ENCODE measurements at regions not wholly inside any gene's neighbourhood (a gene's known extent, or its start where the extent isn't known, plus 50 kb on each side); places are given as distances from the start of the nearest gene placed in this dataset.
A peak's percentile ranks its signal among the peaks of the same experiment; 100 is the strongest.
"Not testable (repeated sequence)": the region's sequence is repeated elsewhere in the genome, so short reads cannot be mapped to it uniquely, and the experiment has no call there.

DNA sequence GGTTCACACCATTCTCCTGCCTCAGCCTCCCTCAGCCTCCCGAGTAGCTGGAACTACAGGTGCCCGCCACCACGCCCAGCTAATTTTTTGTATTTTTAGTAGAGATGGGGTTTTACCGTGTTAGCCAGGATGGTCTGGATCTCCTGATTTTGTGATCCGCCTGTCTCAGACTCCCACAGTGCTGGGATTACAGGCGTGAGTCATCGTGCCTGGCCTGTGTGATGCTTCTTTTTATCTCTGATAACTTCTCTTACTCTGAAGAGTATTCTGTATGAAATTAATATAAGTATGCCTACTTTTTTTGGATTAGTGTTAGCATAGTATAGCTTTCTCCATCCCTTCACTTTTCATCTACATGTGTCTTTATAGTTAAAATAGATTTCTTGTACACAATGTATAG lies 180.8 kb upstream of the GALNT15 start:
- not testable (repeated sequence) for DNase-seq

DNA sequence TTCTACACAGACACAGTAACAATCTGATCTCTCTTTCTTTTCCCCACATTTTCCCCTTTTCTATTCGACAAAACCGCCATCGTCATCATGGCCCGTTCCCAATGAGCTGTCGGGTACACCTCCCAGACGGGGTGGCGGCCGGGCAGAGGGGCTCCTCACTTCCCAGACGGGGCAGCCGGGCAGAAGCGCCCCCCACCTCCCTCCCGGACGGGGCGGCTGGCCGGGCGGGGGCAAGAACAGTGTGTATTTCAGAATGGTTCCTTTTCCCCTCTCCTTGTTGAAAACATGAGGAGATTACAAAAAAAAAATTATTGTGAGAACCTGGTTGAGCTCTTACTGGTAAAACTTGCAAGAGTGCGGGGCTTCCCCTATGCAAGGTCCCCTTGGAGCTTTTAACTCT lies 178.0 kb upstream of the GALNT15 start:
- DNase-seq: not testable (repeated sequence)

DNA sequence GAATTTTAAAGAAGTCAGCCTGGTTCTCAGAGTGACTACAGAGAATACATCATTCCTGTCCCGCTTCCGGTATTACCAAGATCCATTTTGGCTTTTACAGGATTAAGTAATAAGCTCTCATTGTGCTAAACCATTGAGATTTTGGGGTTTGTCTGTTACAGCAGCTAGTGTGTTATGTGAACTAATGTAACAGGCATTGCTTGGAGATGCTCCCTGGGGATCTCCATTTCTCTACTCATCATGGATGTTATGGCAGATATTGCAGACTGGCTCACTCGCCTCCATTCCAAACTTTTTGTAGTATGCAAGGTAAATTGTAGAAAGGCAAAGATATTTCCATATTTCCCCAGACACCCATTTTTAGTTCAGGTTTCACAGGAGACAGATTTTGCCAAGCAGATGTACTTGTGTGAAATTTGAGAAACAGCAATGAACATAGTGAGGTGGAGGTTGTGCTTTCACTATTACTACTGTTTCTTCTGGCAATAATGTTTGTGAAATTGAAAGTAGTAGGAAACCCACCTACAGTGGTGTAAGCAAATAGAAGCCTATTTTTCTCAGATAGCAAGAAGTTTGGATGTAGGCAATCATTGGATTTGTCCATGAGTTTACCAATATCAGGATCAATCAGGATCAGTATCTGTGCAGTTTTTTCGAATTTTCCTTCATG lies 177.1 kb upstream of the GALNT15 start:
- no peak for DNase-seq

DNA sequence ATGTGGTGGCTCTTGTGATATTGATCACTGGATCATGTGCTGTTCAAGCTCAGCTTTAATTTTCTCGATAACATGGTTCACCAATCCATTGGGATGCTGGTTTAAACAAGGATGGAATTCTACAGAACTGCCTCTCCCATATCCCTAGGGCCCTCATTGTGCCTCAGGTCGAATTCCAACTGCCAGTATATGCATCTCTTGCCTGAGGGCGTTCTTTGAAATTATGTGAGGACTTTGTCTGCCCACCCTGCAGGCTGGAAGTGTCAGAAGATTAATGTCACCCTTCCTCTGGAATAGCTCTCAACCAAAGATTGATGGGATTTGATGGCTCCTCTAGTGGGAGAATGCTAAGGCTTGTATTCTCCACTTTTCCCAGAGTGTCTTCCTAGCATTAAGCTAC lies 175.6 kb upstream of the GALNT15 start:
- DNase-seq: no peak

DNA sequence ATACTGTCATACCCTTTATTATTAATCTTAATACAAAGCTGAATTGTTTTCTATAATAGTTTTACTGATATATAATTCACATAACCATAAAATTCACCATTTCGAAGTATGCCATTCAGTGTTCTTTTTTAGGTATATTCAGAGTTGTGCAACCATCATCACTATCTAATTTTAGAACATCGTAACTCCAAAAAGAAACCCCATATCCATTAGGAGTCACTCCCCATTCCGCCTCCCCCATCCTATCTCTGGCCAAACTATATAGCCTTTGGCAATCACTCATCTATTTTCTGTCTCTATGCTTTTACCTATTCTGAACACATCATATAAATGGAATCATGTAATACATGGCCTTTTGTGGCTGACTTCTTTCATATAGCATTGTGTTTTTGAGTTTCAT lies 169.7 kb upstream of the GALNT15 start:
- no peak for DNase-seq

DNA sequence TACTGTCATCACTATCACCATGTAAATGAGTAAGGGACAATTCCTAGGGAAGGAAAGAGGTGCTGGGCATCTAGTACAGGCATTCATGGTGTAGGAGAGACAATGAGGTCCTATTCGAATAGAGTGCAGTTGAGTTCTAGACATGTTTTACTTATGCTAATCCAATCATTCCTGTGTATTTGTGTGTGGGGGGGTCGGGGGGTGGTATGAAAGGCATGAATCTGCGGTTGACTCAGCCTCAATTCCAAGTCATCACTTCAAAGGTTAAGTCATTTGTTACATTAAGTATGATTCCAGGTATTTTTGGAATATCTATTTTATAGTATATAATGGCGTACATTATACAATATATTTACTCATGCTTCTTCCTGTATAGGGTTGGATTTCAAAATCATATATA lies 163.1 kb upstream of the GALNT15 start:
- no peak for DNase-seq

DNA sequence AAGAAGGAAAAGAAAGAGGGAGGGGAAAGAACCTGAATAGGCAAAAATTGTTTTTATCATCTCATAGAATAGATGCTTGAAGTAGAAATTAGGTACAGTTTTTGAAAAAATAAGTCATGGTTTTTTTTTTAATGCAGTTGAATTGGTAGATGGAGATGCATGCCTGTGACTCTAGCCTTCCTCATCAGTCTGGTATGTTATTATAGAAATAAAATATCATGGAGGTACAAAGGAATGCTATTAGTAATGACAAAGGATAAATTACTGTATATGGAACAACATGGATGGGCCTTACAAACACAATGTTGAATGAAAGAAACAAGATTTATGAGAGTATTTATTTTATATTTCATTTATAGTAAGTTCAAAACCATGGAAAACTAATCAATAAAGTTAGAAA lies 162.4 kb upstream of the GALNT15 start:
- DNase-seq: no peak

DNA sequence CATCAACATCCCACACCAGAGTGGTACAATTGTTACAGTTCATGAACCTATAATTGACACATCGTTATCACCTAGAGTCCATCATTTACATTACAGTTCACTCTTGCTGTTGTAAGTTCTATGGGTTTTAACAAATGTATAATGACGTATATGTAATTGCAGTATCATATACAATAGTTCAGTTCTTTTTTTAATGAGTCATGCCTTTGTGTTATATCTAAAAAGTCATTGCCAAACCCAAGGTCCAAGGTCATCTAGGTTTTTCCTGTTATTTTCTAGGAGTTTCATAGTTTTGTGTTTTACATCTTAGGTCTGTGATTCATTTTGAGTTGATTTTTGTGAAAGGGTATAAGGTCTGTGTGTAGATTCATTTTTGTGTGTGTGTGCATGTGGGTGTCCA lies 160.9 kb upstream of the GALNT15 start:
- no peak for DNase-seq

DNA sequence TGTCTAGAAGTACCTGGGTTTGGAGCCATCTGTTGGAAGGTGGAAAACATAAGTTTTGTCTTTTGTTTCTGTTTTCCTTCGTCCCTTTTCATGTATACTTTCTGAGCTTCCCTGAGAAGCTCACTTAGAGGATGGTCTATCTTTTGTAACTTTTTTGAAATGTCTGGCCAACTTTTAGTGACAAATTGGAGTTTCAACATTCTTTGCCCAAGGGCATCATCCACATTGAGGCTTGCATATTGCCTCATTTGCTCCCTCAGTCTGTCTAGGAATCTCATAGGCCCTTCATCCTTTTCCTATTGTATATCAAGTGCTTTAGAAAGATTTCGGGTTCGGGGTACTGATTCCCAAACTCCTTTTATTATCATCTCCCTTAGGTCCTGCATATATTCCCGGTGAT lies 152.7 kb upstream of the GALNT15 start:
- not testable (repeated sequence) for DNase-seq

DNA sequence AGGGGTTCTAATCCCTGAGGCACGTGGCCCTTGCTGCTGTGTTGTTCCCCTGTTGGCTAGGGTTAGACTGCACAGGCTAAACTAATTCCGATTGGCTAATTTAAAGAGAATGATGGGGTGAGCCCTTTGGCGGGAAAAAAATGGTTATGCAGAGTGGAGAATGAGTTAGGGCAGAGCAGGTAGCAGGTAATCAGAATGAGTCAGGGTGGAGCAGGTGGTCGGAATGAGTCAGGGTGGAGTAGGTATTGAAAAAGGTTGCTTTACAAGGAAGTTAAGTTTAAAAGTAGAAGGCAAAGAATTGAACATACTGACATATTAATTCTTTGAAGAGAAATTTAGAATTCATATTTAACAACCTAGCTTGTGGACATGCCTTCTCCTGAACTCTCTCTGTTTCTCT lies 150.6 kb upstream of the GALNT15 start:
- DNase-seq: not testable (repeated sequence)

DNA sequence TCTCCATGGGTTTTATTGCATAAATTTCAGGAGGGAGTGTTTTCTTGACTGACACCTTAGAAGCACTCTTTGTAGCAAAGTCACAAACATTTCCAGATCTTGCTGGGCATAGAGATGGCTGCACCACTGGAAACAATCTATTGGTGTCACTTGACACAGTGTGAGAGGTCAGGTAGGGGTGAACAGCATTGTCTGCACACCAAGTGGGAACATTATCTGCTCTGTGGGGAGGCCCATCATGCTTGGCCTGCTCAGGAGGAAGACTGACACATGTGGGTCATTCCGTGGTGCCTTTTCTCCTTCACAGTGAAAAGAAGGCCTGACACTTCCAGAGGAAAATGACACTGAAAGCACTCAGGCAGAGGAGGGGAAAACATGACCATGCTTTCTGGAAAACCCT lies 149.9 kb upstream of the GALNT15 start:
- DNase-seq: no peak

DNA sequence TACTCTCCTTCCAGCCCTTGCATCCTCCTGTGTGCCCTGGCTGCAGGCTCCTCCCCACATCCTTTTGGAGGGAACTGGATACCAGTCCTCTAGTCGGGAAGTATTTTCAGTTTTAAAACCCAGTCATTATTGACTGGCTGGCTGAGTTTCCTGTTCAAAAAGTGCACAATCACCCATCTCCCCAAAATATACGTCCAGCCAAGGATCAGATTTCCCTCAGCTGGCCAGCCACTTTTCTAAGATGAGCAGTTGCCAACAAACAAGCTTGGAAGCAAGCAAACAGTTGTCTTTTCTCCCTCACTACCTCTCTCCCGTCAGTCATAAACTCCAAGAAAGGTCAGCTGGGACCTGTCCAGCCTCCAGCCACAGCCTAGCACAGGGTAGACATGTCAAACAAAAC lies 147.7 kb upstream of the GALNT15 start:
- DNase-seq: no peak

DNA sequence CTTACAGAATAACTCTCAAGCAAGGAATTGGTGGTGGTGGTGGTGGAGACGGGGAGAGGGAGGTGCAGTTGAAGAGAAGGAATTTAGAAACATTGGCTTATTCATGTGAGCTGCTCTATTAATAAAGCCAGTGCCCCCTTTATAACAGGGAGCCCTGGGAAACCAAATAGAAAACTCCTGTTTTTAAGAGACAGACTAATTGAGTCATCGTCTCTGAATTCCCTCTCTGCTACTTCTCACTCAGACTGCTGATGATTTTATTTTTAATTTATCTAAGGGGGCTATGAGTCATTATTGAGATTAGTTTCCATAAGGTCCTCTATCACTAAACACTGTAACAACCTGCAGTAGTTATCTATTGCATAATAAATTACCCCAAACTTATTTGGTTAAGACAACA lies 145.9 kb upstream of the GALNT15 start:
- no peak for DNase-seq

DNA sequence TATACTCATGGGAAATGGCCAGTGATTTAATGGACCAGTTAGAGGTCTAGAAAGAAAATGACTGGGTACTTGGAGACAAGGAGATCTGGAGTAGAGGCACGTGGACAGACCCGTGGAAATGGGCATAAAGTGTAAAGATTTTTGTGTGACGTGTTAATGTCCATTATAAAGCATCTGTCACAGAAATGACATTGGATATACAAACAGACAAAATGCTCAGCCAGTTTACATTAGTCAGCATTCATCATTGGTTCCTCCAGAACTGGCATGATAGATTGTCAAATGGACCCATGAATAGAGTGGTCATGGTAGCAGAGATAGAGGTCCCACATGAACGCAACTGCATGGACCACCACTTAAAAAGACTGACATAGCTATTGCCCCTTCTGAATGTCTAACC lies 144.1 kb upstream of the GALNT15 start:
- no peak for DNase-seq

DNA sequence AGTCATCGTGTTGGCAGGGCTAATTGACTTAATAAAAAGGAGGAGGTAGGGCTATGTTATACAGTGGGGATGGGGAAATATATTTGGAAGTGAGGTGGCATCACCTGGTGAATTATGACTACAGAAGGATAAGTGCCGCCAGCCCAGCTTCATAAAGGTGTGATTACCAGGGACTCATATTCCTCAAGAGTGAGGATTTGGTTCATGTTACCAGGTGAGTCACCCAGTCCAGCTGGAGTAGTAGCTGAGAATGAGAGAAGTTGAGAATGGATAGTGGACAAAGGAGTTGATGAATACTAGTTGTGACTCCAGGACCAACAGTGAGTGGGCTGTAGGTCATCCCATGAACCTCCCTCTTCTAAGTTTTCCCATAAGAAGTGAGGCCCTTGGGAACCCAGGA lies 143.0 kb upstream of the GALNT15 start:
- no peak for DNase-seq

DNA sequence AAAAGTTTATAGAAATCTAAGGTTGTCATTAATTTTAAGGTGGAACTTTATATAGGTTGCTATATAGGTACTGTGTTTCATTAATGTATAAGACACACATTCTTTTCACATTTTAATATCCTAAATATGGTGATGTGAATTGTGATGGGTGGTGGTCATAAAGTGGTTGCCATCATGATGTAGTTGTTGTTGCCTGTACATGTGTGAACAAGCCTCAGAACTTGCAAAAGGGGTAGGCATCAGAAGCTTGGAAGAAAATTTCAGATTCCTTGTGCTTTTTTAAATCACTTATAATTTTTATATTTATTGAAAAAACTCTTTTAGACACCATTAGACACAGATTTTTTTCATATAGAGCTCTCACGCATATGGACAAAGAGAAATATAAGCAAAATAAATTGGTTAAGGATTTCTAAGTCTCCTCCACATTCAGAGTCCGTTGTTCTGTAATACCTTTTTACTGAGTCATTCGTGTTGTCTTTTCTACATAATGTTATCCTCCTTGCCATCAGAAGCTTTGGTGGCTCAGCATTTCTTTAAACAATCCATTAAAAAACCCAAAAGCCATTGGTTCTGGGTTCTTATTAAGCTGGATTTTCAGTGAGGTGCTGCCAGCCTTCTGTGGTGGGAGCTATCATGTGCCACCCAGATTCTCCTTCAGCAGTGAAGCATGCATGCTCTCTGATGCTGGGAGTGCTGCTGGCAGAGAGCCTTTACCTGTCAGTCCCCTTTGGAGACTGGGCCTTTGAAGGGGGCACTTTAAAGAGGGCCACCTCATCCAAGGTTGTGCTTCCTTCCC lies 140.4 kb upstream of the GALNT15 start:
- no peak for DNase-seq

DNA sequence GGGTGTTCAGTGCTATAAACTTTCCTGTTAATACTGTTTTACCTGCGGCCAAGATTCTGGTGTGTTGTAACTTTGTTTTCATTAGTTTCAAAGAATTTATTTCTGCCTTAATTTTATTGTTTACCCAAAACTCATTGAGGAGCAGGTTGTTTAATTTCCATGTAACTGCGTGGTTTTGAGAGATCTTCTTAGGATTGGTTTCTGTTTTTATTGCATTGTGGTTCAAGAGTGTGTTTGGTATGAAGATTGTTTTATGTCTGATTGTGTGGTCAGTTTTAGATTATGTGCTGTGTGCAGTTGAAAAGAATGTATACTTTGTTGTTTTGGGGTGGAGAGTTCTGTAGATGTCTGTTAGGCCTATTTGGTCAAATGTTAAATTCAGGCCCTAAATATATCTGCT lies 133.5 kb upstream of the GALNT15 start:
- DNase-seq: no peak

DNA sequence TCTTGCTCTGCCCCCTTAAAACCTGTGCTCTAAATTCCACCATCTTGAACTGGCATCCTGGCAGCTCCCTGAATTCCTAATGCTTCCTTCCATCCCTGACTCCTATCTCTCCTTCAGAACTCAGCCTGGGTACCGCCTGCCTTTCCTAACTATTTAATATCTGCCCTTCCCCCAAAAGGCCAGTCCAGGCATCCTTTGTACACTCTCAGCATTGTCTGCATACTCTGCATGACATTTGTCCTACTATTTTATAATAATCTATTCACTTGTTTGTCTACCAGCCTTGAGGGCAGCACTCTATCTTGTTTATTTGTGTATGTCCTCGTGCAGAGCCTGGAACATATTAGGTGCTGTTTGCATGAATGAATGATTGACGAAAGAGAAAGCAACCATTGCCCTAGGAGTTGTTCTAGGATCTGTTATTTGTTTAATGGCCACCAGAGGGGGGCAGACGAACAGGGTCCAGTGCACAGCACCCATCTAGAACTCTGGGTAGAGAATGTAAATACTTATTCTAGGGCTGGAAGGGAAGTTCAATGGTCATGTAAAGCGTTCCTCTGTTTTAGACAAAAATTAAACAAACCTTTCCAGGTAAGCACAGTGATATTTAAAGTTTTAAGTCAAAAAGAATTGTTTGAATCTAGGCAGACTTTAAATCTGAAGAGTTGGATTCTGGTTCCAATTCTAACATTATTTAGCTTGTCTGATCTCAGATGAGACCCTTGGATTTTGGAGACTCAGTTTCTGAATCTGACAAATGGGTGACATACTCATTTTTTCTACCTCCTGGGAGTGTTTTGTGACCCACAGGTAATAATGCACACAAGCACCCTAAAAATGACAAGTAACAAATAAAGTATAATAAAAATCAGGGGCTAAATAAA lies 125.8 kb upstream of the GALNT15 start:
- peak; percentile 31 to 58 for DNase-seq

DNA sequence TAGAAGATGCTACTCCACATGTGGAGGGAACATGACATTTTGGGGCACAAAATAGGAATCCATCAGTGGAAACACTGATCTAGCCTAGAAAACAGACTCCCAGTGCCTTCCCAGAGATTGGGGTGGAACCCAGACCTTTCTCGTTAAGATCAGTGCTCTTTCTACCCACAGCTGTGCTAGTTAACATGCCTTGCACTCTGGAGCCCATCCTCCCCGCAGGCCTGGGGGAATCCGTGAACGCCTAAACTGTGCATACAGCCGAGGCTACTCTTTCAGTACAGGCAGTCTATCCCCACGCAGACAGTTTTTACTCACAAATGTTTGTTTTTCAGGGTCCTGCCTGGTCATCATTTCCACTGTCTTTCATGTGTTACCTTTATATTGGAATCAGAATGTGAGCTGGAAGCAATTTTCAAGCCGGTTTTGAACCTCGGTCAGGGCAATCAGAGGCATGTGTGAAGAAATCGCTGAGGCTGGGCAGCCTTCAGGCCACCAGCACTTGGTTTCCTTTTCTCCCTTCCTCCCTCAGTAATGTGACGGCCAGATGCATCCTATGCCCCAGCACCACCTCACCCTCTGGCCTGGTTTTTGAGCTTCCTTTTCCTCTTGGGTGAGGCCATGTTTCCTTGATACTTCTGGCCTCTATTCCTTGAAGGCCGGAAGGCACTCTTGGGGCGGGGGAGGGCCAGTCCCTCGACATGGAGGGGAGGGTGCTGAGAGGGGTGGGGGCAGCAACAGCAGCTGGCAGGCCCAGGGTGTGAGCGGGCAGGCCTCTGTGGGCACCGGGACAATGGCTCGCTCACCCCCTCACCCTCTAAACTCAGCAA lies 123.6 kb upstream of the GALNT15 start:
- DNase-seq: no peak

DNA sequence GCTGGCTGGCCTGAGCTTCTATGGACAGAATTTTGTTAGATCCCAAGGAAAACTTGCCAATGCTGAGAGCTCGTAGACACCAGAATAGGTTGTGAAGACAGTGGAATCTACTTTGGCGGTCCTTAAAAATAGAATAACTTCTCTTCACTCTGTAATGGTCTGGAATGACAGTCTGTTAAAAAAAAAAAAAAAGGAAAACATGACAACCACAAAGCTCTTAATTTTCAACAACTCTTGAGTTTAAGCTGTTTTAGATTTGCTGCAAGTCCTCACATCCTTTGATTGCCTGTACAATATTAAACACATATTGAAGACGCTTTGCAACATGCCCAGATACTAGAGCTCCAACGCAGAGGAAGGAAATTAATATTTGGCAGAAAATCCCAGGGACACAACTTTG lies 122.8 kb upstream of the GALNT15 start:
- no peak for DNase-seq

DNA sequence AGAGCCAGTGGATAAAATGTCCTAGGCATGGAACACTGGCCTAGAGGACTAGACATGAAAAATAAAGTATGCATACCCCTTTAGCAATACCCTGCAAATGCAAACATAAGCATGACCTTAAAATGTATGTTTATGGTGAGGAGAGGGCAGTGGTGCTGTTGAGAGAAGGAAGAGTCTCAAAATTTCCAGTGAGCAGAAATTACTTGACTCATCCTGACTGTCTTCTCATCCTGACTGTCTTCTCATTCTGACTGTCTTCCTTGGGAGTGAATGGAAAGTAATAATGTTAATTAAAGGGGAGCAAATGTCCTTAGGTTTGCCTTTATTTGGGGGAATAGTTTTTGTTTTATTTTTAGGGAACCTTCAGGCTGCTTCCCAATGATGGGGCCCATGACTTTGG lies 121.5 kb upstream of the GALNT15 start:
- DNase-seq: no peak

DNA sequence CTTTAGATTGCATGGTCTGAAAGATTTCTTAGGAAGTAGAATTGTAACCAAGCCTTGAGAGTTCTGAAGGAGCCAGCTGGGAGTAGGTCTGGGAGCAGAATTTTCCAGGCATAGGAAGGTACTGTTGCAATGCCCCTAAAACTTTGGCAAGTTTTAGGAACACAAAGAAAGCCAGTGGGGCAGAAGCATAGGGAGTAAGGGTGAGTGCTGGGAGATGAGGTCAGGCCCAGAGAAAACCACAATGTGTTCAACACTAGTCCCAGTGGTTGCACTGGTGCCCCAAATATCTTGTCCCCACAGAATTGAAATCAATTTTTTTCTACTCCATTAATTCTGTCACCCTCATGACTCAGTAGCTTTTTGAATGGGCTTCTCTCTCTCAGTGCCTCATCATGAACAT lies 120.7 kb upstream of the GALNT15 start:
- DNase-seq: no peak

Measured in CD4-positive, alpha-beta T cell treated with Interleukin-4 for 1 hour (primary cell).